Effector memory CD8-positive, alpha-beta T cell (primary cell): ENCODE measurements at regions not wholly inside any gene's neighbourhood (a gene's known extent, or its start where the extent isn't known, plus 50 kb on each side); places are given as distances from the start of the nearest gene placed in this dataset.
A peak's percentile ranks its signal among the peaks of the same experiment; 100 is the strongest.
"Not testable (repeated sequence)": the region's sequence is repeated elsewhere in the genome, so short reads cannot be mapped to it uniquely, and the experiment has no call there.

ENCODE experiments used
- ATAC-seq: fragments of 150-1000 bp; cut with Tn5 transposase; replicated peaks from 2 replicates; pipeline ENCODE4 v1.10.0; 2021; ENCODE audit warnings: mild to moderate bottlenecking, moderate library complexity
- DNase-seq, 3 experiments: peaks; one replicate each; pipeline ENCODE4 v3.0.0; 2021
- H3K27ac Mint-ChIP-seq, 2 donors: one replicate each; pipeline ENCODE4 v1.8.0; 2022; ENCODE audit warnings: mild to moderate bottlenecking in 2 of 2, mixed read lengths in 2 of 2, moderate library complexity in 2 of 2
- H3K27me3 Mint-ChIP-seq, 2 donors: one replicate each; pipeline ENCODE4 v1.8.0; 2022; ENCODE audit warnings: mixed read lengths in 2 of 2
- H3K36me3 Mint-ChIP-seq: one replicate; pipeline ENCODE4 v1.8.0; 2022; ENCODE audit warnings: mild to moderate bottlenecking, moderate library complexity, mixed read lengths; ENCODE audit not compliant: insufficient read depth
- H3K4me1 Mint-ChIP-seq, 2 donors: one replicate each; pipeline ENCODE4 v1.8.0; 2022; ENCODE audit warnings: low read depth in 2 of 2, mixed read lengths in 2 of 2
- H3K4me3 Mint-ChIP-seq, 2 donors: one replicate each; pipeline ENCODE4 v1.8.0; 2022; ENCODE audit warnings: mild to moderate bottlenecking in 2 of 2, mixed read lengths in 2 of 2, moderate library complexity in 2 of 2
- H3K9me3 Mint-ChIP-seq, 2 donors: one replicate each; pipeline ENCODE4 v1.8.0; 2022; ENCODE audit warnings: mixed read lengths in 2 of 2

DNA sequence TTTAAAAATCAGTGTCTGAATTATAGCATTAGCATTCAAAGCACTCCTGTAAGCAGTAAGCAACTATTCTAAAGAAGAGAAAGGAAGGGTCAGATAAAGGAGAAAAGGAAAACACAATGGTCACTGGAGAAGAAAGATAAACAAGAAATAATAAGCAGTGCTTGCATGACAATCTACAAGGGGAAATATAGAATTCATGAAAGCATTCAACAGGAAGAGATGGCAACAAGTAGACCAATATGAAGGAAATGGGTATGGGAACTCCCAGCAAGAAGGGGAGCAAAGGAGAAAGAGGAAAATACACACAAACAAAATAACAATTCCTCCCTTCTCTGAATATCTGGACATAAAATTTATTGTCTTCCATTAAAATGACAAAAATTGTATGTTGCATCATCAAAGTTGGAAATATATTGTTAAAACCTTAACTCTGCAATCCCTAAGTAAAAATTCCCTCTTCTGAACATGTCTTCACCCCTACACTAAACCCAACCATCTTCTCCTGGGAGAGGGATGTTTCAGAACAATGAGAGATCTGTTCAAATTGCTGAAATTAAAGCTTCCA, 206.3 kb upstream of the SAMSN1 start:
- Mint-ChIP-seq H3K9me3 (no peaks in the 10 kb centered on the region), H3K27ac (no peak overlapping the region), H3K27me3 (peaks cover 19 to 24% of the 10 kb centered on the region in 2 donors), H3K4me1 (no peaks in the 10 kb centered on the region), H3K36me3 (no peaks in the 10 kb centered on the region), H3K4me3 (no peak overlapping the region)
- no peak for ATAC-seq
- no peak for DNase-seq

DNA sequence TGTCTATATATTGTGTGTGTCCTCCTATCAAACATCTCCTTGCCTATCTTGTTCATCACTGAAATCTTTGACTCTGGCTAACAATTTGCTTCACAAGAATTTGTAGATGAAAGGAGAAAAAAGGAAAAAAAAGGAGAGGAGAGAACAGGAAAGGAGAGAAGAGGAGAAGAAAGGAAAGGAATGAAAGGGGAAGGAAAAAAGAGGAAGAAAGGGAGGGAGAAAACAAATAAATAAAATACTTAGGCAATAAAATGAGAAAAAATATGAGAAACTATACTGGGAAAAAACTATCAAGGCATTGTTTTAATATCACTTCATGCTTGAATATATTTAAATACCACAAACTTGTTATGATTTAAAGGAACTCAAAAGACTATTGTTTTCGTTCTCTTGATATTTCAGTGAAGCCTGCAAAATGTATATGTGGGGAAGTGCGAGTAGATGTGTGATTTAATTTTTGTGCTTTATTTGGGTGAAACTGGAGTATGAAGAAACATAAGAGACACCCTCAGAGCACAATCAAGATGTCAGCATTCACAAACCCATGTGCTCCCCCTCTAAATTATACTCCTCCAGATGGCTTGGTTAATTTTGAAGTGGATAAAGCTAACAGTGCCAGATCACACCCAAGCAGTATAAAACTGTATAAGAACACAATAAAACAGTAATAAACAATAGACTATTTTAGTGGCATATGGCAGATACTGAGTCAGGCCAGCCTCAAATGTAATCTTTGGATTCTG, 205.7 kb upstream of the SAMSN1 start:
- Mint-ChIP-seq H3K9me3 (no peaks in the 10 kb centered on the region), H3K36me3 (no peaks in the 10 kb centered on the region), H3K4me3 (no peak overlapping the region), H3K27ac (no peak overlapping the region), H3K27me3 (peaks cover 19 to 24% of the 10 kb centered on the region in 2 donors), H3K4me1 (no peaks in the 10 kb centered on the region)
- no peak for DNase-seq
- no peak for ATAC-seq

DNA sequence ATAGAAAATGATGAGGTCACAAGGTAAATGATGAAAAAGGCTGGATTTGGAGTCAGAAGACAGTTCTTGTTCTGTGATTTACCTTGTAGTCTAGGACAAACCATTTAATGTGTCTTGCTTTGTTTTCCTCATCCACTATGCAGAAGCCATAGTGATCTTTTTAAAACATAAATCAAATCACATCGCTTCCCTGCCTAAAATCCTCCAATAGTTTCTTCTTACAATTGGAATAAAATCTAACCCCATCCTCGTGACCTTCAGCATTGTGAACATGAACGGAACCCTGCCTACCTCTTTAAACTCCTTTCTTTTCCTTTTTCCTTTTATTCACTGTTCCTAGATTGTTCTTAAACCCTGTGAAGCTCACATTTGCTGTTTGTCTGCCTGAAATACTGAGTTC, 204.9 kb upstream of the SAMSN1 start:
- DNase-seq (no peak), ATAC-seq (no peak)
- Mint-ChIP-seq H3K4me1 (no peaks in the 10 kb centered on the region), H3K4me3 (no peak overlapping the region), H3K27ac (no peak overlapping the region), H3K36me3 (no peaks in the 10 kb centered on the region), H3K9me3 (no peaks in the 10 kb centered on the region), H3K27me3 (peaks cover 19 to 24% of the 10 kb centered on the region in 2 donors)

DNA sequence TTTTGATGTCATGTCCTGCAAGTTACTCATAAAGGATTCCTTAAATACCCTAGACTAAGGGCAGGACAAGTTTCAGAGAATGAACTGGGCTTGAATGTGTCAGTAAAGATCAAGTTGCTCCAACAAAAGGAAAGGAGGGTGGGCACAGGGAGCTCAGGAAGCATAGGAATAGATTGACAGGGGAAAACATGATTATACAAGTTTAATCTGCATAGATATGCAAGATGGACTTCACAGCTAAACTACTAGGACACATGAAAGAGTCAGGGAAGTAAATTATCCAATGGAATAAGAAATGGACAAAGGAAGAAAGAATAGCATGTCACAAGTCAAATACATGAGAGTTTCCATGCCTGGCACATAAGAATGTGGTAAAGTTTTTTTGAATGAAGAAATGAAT, 203.9 kb upstream of the SAMSN1 start:
- Mint-ChIP-seq H3K4me3 (no peak overlapping the region), H3K27ac (no peak overlapping the region), H3K4me1 (no peaks in the 10 kb centered on the region), H3K36me3 (no peaks in the 10 kb centered on the region), H3K9me3 (no peaks in the 10 kb centered on the region), H3K27me3 (peaks cover 19 to 24% of the 10 kb centered on the region in 2 donors)
- no peak for DNase-seq
- ATAC-seq, result no peak

DNA sequence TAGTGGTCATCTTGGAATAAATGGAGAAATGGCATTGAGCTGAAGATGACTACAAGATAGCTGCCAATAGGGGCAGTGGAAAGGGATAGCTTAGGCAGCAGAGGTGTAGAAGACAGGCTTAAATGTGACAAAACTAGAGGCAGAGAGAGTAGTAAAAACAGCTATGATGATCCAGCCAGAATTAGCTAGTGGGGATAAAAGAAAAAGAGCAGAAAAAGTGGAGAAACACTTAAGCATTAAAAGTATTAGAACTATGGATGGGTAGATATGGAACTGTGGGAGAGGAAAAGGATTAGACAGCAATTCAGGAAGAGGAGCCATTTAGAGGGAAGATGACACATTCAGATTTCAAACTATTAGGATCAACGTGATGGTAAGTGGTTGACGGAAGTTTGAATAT, 202.5 kb upstream of the SAMSN1 start:
- Mint-ChIP-seq H3K4me1 (no peaks in the 10 kb centered on the region), H3K9me3 (no peaks in the 10 kb centered on the region), H3K27me3 (peaks cover 19 to 24% of the 10 kb centered on the region in 2 donors), H3K27ac (no peak overlapping the region), H3K4me3 (no peak overlapping the region), H3K36me3 (no peaks in the 10 kb centered on the region)
- DNase-seq, result no peak
- ATAC-seq, result no peak

DNA sequence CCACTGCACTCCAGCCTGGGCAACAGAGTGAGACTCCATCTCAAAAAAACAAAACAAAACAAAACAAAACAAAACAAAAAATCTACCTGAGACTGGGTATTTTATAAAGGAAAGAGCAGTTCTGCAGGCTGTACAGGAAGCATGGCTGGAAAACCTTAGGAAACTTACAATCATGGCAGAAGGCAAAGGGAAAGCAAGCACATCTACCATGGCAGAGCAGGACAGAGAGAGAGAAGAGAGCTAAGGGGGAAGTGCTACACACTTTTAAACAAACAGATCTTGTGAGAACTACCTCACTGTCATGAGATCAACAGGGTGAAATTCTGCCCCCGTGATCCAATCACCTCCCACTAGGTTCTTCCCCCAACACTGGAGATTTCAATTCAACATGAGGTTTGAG, 198.3 kb upstream of the SAMSN1 start:
- Mint-ChIP-seq H3K9me3 (no peaks in the 10 kb centered on the region), H3K4me3 (no peak overlapping the region), H3K36me3 (no peaks in the 10 kb centered on the region), H3K4me1 (no peaks in the 10 kb centered on the region), H3K27ac (no peak overlapping the region), H3K27me3 (peaks cover 12 to 15% of the 10 kb centered on the region in 2 donors)
- DNase-seq (no peak), ATAC-seq (no peak)

DNA sequence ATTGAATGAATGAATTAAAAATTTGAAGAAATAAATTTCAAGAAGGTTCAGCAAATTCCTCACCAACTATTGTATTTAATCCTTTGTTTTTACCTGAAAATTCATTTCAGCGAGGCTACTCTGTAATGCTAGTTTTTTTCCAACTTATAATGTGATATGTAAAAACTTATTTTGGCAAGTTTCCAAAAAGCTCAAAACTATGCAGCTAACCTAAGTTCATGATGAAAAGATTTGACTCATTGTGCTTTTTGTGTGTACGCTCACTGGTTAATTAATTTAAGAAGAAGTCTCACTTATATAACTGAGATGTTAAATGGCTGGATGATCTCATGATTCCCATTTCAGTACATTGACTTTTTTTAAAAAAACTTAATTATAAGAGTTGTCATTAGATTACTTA, 196.0 kb upstream of the SAMSN1 start:
- Mint-ChIP-seq H3K36me3 (no peaks in the 10 kb centered on the region), H3K9me3 (no peaks in the 10 kb centered on the region), H3K27ac (no peak overlapping the region), H3K4me3 (no peak overlapping the region), H3K4me1 (peaks cover 0 to 8% of the 10 kb centered on the region in 2 donors), H3K27me3 (peaks cover 0 to 5% of the 10 kb centered on the region in 2 donors)
- no peak for ATAC-seq
- DNase-seq, result no peak

DNA sequence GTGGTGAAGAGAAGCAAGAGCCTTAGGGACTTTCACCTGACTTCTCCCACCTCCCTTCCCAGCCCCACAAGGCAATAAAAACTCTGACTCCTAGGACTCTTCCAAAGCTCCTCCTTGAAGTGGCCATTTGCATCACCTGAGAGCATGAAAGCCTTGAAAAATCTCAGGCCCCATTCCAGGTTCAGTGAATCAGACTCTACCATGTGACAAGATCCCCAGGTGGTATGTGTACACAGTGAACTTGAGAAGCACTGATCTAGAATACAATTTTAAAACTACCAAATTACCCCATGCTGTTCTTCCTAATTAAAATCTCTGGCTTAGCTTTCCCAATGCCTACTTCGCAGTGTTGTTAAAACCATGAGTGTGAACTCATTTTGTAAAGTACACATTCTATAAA, 195.1 kb upstream of the SAMSN1 start:
- Mint-ChIP-seq H3K27ac (no peak overlapping the region), H3K4me1 (peaks cover 0 to 12% of the 10 kb centered on the region in 2 donors), H3K36me3 (no peaks in the 10 kb centered on the region), H3K4me3 (no peak overlapping the region), H3K27me3 (peaks cover 0 to 5% of the 10 kb centered on the region in 2 donors), H3K9me3 (no peaks in the 10 kb centered on the region)
- no peak for DNase-seq
- no peak for ATAC-seq

DNA sequence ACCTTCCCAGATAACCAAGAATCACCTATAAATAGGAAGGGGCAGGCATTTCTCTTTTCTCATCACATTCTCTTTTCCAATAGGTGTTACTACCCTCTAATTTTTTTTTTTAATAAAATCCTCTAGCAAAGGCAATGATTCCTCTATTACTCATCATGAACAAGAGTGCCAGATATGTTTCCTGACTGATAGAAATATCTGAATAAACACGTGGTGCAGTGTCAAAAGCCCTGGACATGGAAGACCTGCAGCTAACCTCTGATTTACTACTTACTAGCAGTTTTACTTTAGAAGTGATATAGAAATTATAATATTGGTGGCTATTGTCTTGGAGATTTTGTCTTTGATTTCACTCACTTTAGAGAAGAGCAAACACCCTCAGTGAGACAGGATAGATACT, 194.6 kb upstream of the SAMSN1 start:
- Mint-ChIP-seq H3K27ac (no peak overlapping the region), H3K27me3 (peaks cover 0 to 5% of the 10 kb centered on the region in 2 donors), H3K4me1 (peaks cover 0 to 12% of the 10 kb centered on the region in 2 donors), H3K9me3 (no peaks in the 10 kb centered on the region), H3K36me3 (no peaks in the 10 kb centered on the region), H3K4me3 (no peak overlapping the region)
- no peak for DNase-seq
- ATAC-seq, result no peak

DNA sequence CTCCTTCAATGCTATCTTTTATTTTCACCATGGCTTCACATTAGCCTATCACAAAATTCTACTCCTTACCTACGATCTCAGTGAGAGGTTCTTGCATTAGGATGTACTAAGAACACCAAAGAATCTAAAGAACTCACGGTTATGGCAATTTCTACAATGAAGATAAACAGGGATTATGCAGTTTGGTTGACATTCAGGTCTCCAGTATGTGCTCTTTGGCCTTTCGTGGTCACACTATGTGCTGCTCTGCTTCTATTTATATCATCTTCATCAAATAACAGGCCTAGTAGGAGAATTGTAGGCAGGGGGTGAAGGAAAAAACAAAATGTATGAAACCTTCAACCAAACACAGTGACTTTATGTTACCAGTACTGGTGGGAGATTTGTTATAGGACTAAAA, 194.0 kb upstream of the SAMSN1 start:
- no peak overlapping the region for H3K4me3 Mint-ChIP-seq
- ATAC-seq, result no peak
- no peaks in the 10 kb centered on the region for H3K36me3 Mint-ChIP-seq
- DNase-seq, result no peak
- H3K27me3 Mint-ChIP-seq, result peaks cover 0 to 5% of the 10 kb centered on the region in 2 donors
- no peaks in the 10 kb centered on the region for H3K9me3 Mint-ChIP-seq
- no peak overlapping the region for H3K27ac Mint-ChIP-seq
- peaks cover 0 to 12% of the 10 kb centered on the region in 2 donors for H3K4me1 Mint-ChIP-seq

DNA sequence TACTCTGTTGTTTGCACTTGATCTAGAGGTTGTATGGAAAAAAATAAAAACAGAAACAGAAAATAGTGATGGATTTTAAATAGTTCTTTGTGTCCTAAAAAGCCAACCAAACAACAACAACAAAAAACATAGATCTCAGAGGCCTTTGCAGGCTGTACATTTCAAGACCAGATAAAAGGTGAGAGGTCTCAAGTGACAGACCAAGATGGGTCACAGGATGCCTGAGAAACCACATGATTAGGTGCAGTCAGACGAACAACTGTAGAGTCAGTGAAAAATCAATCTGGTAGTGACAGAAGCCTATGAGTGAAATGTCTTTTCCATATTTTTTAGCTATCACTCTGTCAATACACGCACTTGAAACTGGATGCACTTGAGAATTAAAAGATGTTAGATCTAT, 193.5 kb upstream of the SAMSN1 start:
- H3K36me3 Mint-ChIP-seq, result no peaks in the 10 kb centered on the region
- peaks cover 0 to 5% of the 10 kb centered on the region in 2 donors for H3K27me3 Mint-ChIP-seq
- H3K27ac Mint-ChIP-seq, result no peak overlapping the region
- no peaks in the 10 kb centered on the region for H3K9me3 Mint-ChIP-seq
- ATAC-seq (peak; percentile 24), DNase-seq (no peak)
- H3K4me1 Mint-ChIP-seq, result peaks cover 0 to 12% of the 10 kb centered on the region in 2 donors
- H3K4me3 Mint-ChIP-seq, result no peak overlapping the region

DNA sequence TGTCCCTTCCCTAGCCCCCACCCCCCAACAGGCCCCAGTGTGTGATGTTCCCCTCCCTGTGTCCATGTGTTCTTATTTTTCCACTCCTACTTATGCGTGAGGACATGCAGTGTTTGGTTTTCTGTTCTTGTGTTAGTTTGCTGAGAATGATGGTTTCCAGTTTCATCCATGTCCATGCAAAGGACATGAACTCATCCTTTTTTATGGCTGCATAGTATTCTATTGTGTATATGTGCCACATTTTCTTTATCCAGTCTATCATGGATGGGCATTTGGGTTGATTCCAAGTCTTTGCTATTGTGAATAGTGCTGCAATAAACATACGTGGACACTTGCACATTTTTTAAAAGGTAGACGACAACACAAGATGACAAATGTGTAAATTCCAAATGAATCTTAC, 192.5 kb upstream of the SAMSN1 start:
- peaks cover 0 to 12% of the 10 kb centered on the region in 2 donors for H3K4me1 Mint-ChIP-seq

DNA sequence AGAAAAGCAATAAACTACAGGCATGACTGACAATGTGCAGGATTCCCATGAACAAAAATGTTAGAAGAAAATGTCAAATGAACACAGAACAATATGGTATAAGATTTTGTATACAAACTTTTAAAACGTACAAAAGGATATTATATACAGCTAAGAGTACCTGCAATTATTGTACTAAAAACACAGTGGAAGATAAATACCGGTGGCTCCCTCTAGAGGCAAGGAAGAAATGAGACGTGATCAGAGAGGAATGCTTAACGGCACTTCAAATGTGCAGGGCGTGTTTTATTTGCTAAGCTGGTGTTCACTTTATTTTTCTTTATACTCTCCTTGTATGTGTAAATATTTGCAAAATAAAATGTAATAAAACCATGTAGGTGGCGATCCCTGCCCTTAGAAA, 191.8 kb upstream of the SAMSN1 start:
- ATAC-seq, result peak; percentile 97
- Mint-ChIP-seq H3K4me3 (no peak overlapping the region), H3K27me3 (peaks cover 5 to 10% of the 10 kb centered on the region in 2 donors)

More for the DNA sequence above, 192.5 kb upstream of the SAMSN1 start:
- not testable (repeated sequence) for H3K36me3 Mint-ChIP-seq, H3K4me3 Mint-ChIP-seq, H3K9me3 Mint-ChIP-seq, DNase-seq, H3K27me3 Mint-ChIP-seq, H3K27ac Mint-ChIP-seq, ATAC-seq

DNA sequence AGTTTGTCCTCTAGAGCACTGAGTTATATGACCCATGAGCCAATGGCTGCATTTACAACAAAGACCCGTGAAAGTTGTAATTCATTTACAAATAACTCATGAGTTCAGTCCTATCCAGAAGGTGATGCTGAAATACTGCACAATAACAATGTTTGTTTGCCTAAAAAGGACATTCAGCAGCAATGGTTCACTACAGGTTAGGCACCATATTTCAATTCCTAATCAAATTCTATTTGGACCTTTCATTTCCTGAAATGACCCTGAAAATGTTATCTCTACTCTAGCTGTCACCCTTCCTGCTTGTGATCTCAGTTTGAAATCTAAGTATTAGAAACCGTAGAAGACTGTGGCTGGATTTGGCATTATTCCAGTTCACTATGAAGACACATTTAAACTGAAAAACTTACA, 191.2 kb upstream of the SAMSN1 start:
- Mint-ChIP-seq H3K9me3 (no peaks in the 10 kb centered on the region), H3K27ac (no peak overlapping the region), H3K4me1 (peaks cover 0 to 12% of the 10 kb centered on the region in 2 donors), H3K4me3 (no peak overlapping the region), H3K36me3 (no peaks in the 10 kb centered on the region), H3K27me3 (peaks cover 5 to 10% of the 10 kb centered on the region in 2 donors)
- ATAC-seq (no peak), DNase-seq (no peak)

More for the DNA sequence above, 191.8 kb upstream of the SAMSN1 start:
- peak; percentile 59 to 62 (median 60) for DNase-seq
- peaks cover 0 to 12% of the 10 kb centered on the region in 2 donors for H3K4me1 Mint-ChIP-seq
- no peaks in the 10 kb centered on the region for H3K9me3 Mint-ChIP-seq
- H3K36me3 Mint-ChIP-seq, result no peaks in the 10 kb centered on the region
- H3K27ac Mint-ChIP-seq, result no peak overlapping the region
